ENCODE measurements at regions not wholly inside any gene's neighbourhood (a gene's known extent, or its start where the extent isn't known, plus 50 kb on each side); places are given as distances from the start of the nearest gene placed in this dataset.

DNA sequence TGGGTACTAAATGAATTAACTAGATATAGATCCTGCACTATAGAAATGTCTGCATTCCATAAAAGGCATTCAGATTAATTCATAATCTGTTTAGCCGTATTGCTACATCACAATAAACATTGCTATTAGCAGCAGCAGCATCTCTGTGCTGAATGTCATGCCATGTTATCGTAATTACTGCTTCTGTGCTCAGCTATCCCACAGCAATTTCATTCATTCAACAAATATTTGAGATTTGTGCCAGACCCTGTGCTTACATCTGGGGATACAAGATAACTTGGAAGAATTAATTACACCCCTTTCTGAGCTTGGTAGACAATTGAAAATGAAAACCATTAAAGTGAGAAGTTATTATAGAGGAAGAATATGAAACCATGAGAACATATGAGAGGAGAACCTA is 185.8 kb upstream of the C11orf87 start:
- POLR2A ChIA-PET = no interaction called here
- H3K27me3 ChIP-seq (ENCODE audit: control insufficient read depth, insufficient read depth, low read length) = no peaks in the 10 kb centered on the region
- H3K4me3 ChIP-seq (ENCODE audit: low read depth, low read length) = no peak overlapping the region
- no peak overlapping the region for H3K27ac ChIP-seq (ENCODE audit: low read depth, low read length)
- H3K9me3 ChIP-seq (ENCODE audit: control insufficient read depth, insufficient read depth, low read length) = no peaks in the 10 kb centered on the region
- no peak for DNase-seq (ENCODE audit: low read depth, low spot score)
- CTCF ChIA-PET = no interaction called here
- TF ChIP-seq, protein P1, sequence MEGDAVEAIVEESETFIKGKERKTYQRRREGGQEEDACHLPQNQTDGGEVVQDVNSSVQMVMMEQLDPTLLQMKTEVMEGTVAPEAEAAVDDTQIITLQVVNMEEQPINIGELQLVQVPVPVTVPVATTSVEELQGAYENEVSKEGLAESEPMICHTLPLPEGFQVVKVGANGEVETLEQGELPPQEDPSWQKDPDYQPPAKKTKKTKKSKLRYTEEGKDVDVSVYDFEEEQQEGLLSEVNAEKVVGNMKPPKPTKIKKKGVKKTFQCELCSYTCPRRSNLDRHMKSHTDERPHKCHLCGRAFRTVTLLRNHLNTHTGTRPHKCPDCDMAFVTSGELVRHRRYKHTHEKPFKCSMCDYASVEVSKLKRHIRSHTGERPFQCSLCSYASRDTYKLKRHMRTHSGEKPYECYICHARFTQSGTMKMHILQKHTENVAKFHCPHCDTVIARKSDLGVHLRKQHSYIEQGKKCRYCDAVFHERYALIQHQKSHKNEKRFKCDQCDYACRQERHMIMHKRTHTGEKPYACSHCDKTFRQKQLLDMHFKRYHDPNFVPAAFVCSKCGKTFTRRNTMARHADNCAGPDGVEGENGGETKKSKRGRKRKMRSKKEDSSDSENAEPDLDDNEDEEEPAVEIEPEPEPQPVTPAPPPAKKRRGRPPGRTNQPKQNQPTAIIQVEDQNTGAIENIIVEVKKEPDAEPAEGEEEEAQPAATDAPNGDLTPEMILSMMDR (IDR thresholded peaks at IDR 0.05; ENCODE audit: low read depth, low read length) = no peak

DNA sequence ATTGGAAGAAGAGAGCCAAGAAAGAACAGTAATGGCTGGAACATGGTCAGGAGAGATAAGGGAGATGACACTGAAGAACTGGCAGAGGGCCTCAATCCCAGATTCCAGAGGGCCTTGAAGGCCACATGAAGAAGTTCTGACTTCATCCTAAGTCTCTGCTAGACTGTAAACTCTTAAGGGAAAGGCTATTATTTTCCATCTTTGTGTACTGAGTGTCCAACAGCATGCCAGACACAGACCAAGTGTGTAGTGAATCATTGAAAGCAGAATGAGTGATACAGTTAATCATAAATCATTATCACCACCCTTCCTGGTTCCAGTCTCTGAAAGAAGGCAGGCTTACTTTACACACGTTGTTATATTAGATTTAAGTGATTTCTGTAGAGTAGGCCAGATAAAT is 185.3 kb upstream of the C11orf87 start:
- TF ChIP-seq, protein P1 (IDR thresholded peaks at IDR 0.05; ENCODE audit: low read depth, low read length) = no peak
- Histone ChIP-seq H3K27me3 (ENCODE audit: control insufficient read depth, insufficient read depth, low read length) (no peaks in the 10 kb centered on the region), H3K4me3 (ENCODE audit: low read depth, low read length) (no peak overlapping the region), H3K27ac (ENCODE audit: low read depth, low read length) (no peak overlapping the region), H3K9me3 (ENCODE audit: control insufficient read depth, insufficient read depth, low read length) (no peaks in the 10 kb centered on the region)
- POLR2A ChIA-PET = no interaction called here
- no peak for DNase-seq (ENCODE audit: low read depth, low spot score)
- CTCF ChIA-PET = no interaction called here

DNA sequence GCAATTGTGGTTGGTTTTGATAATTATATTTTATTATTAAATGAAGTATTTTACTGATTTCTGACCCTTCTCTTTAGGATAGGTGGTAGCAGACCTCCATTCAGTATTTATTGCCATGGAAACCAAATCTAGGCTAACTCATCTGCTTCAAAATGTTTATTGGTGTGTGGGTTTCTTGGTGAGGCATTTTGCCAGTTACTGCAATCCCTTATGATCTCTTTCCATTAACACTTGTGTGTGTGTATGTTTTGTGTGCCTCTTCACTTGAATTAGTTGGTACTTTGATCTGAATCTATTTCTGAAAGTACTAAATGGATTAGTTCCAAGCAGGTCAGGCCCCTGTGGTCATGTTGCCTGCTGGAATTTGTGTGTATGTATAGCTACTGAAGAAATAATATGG is 184.4 kb upstream of the C11orf87 start:
- Histone ChIP-seq H3K4me3 (ENCODE audit: low read depth, low read length) (no peak overlapping the region), H3K27me3 (ENCODE audit: control insufficient read depth, insufficient read depth, low read length) (no peaks in the 10 kb centered on the region), H3K27ac (ENCODE audit: low read depth, low read length) (no peak overlapping the region), H3K9me3 (ENCODE audit: control insufficient read depth, insufficient read depth, low read length) (no peaks in the 10 kb centered on the region)
- no peak for DNase-seq (ENCODE audit: low read depth, low spot score)
- TF ChIP-seq, protein P1 (IDR thresholded peaks at IDR 0.05; ENCODE audit: low read depth, low read length) = no peak
- ChIA-PET POLR2A (no interaction called here), CTCF (no interaction called here)

DNA sequence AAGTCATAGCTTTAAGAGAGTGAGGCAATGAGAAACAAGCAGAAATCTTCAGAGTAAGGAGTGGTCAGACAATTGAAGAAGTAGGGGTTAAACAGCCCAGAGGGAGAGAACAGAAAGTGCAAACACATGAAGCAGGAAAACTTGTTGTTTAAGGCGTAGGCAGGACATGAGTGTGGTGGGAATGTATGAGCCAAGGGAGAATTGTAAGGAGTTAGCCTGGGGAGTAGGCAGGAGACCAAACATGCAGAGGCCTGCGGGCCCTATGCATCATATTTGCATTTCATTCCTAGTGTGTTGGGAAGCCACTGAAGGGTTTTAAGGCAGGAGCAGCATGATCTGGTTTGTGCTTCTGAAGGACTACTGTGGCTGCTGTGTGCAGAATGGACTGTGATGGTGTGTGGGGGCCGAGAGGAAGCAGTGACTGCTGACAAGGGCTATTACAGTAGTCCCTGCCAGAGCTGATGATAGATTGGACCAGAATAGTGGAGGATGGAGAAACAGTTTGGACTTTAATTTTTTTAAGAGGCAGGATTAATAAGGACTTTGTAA is 179.9 kb upstream of the C11orf87 start:
- POLR2A ChIA-PET = no interaction called here
- DNase-seq (ENCODE audit: low read depth, low spot score) = no peak

DNA sequence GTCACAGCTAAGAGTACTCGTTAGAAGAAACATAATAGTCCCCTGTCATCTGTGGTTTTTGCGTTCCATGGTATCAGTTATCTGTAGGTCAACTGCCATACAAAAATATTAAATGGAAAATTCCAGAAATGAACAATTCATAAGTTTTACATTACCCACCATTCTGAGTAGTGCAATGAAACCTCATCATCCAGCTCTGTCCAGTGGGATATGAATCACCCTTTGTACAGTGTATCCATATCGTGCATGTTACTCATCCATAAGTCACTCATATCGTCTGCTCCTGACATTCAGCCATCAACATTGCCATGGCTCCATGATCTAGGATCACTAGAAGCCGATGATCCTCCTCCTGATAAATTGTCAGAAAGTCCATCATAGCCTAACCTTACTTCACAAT is 174.9 kb upstream of the C11orf87 start:
- Histone ChIP-seq H3K27me3 (ENCODE audit: control insufficient read depth, insufficient read depth, low read length) (no peaks in the 10 kb centered on the region), H3K9me3 (ENCODE audit: control insufficient read depth, insufficient read depth, low read length) (no peaks in the 10 kb centered on the region), H3K27ac (ENCODE audit: low read depth, low read length) (no peak overlapping the region), H3K4me3 (ENCODE audit: low read depth, low read length) (no peak overlapping the region)
- TF ChIP-seq, protein P1 (IDR thresholded peaks at IDR 0.05; ENCODE audit: low read depth, low read length) = no peak
- ChIA-PET POLR2A (no interaction called here), CTCF (no interaction called here)
- no peak for DNase-seq (ENCODE audit: low read depth, low spot score)

More for the DNA sequence above, 179.9 kb upstream of the C11orf87 start:
- Histone ChIP-seq H3K27ac (ENCODE audit: low read depth, low read length) (no peak overlapping the region), H3K4me3 (ENCODE audit: low read depth, low read length) (no peak overlapping the region), H3K9me3 (ENCODE audit: control insufficient read depth, insufficient read depth, low read length) (no peaks in the 10 kb centered on the region), H3K27me3 (ENCODE audit: control insufficient read depth, insufficient read depth, low read length) (no peaks in the 10 kb centered on the region)
- TF ChIP-seq, protein P1 (IDR thresholded peaks at IDR 0.05; ENCODE audit: low read depth, low read length) = no peak
- CTCF ChIA-PET = no interaction called here
